ENCODE measurements at regions not wholly inside any gene's neighbourhood (a gene's known extent, or its start where the extent isn't known, plus 50 kb on each side); places are given as distances from the start of the nearest gene placed in this dataset.

DNA sequence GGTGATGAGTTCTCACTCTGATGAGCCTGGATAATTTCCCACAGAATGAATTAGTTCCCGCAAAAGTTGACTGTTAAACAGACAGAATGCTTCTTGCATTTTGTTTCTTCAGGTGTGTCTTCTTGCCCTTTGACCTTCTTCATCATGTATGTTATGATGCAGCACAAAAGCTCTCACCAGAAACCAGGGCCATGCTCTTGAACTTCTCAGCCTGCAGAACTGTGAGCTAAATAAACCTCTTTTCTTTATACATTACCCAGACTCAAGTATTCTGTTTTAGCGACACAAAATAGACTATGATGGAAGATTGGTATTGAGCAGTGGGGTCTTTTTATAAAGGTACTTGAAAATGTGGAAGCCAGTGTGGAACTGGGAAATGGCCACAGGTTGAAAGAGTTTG is 95.2 kb upstream of the TNS3 start:
- TF ChIP-seq, protein P1, sequence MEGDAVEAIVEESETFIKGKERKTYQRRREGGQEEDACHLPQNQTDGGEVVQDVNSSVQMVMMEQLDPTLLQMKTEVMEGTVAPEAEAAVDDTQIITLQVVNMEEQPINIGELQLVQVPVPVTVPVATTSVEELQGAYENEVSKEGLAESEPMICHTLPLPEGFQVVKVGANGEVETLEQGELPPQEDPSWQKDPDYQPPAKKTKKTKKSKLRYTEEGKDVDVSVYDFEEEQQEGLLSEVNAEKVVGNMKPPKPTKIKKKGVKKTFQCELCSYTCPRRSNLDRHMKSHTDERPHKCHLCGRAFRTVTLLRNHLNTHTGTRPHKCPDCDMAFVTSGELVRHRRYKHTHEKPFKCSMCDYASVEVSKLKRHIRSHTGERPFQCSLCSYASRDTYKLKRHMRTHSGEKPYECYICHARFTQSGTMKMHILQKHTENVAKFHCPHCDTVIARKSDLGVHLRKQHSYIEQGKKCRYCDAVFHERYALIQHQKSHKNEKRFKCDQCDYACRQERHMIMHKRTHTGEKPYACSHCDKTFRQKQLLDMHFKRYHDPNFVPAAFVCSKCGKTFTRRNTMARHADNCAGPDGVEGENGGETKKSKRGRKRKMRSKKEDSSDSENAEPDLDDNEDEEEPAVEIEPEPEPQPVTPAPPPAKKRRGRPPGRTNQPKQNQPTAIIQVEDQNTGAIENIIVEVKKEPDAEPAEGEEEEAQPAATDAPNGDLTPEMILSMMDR (conservative IDR thresholded peaks at IDR 0.05; ENCODE audit: low read length) = no peak
- TF ChIP-seq EZH2phosphoT487 (IDR thresholded peaks at IDR 0.05; ENCODE audit: borderline replicate concordance, low read depth, low read length) = no peak

Measured in OCI-LY7 (cell line).